ENCODE measurements at regions not wholly inside any gene's neighbourhood (a gene's known extent, or its start where the extent isn't known, plus 50 kb on each side); places are given as distances from the start of the nearest gene placed in this dataset.

DNA sequence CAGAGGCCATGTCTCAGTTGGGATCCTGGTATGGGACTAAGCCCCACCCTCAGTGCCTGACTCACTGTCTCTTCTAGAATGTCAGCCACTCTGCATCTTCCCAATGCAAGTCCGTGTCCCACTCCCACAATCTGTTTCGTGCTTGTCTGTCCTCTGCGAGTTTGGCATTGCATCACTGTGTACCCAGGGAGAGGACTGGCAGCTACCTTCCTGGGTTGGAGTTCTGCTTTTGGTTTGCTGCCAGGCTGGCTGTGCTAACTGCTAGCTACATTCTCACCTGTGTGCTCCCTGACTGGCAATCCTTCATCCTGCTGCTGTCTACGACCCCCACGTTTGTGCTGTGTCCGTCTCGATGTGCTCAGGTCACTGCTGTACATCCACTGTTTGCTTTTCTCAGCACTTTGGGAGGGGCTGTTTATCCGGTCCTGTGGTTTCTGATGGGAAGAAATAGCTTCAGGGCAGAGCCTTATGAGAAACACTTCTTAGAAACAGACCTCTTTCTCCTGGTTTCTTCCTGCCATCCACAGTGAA is 56.0 kb upstream of the GLI3 start:
- TF ChIP-seq, protein P1, sequence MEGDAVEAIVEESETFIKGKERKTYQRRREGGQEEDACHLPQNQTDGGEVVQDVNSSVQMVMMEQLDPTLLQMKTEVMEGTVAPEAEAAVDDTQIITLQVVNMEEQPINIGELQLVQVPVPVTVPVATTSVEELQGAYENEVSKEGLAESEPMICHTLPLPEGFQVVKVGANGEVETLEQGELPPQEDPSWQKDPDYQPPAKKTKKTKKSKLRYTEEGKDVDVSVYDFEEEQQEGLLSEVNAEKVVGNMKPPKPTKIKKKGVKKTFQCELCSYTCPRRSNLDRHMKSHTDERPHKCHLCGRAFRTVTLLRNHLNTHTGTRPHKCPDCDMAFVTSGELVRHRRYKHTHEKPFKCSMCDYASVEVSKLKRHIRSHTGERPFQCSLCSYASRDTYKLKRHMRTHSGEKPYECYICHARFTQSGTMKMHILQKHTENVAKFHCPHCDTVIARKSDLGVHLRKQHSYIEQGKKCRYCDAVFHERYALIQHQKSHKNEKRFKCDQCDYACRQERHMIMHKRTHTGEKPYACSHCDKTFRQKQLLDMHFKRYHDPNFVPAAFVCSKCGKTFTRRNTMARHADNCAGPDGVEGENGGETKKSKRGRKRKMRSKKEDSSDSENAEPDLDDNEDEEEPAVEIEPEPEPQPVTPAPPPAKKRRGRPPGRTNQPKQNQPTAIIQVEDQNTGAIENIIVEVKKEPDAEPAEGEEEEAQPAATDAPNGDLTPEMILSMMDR (IDR thresholded peaks at IDR 0.05 in 4 of 5, conservative IDR thresholded peaks at IDR 0.05 in 1 of 5): no peak
- TF ChIP-seq POLR2A (IDR thresholded peaks at IDR 0.05): no peak

Measured in gastrocnemius medialis (tissue), 4 donors.